Glomerular endothelial cell (primary cell): ENCODE measurements at regions not wholly inside any gene's neighbourhood (a gene's known extent, or its start where the extent isn't known, plus 50 kb on each side); places are given as distances from the start of the nearest gene placed in this dataset.
"Not testable (repeated sequence)": the region's sequence is repeated elsewhere in the genome, so short reads cannot be mapped to it uniquely, and the experiment has no call there.

ENCODE experiments used
- DNase-seq: peaks from one replicate; pipeline ENCODE4 v3.0.0-alpha.2; 2011; ENCODE audit warnings: low read depth, low spot score; ENCODE audit errors: extremely low read depth

DNA sequence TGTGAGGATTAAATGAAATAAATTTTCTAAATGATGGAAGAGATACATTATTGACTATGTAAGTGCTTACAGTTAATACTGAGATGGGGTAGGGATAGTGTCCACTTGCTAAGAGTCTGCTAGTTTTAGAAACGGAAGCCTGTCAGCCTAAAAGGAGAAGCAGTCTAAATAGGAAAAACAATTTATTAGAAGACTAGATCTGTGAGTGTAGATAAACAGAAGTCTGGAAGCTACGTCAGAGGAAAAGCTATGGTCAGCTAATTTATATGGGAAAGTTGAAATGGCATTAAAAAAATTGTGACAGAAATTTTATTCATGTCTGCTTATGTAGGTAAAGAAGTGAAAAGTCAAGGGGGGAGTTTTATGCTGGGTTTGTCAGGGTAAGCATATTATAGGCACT, 1338.4 kb upstream of the CHAC2 start:
- DNase-seq: no peak

GRCh38 chr2:52428224-52428623, 1339.4 kb upstream of the CHAC2 start:
- DNase-seq: no peak

DNA sequence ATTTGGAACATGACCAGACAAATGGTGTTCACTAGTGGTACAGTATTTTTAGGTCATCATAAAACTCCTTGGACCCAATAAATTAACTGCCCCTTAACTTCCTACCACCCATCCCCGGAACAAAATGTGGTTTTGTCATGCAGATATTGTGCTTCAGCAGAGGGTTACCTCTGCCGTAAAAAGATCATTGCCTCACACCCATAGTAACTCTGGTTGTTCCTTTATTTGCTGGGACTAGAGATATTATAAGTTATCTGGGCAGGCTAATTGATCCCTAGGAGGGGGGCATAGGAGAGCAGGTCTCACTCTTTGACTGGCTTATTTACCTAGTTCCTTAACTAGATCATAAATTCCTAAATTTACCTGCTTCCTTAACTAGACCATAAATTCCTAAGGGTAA, 1343.9 kb upstream of the CHAC2 start:
- DNase-seq: no peak

DNA sequence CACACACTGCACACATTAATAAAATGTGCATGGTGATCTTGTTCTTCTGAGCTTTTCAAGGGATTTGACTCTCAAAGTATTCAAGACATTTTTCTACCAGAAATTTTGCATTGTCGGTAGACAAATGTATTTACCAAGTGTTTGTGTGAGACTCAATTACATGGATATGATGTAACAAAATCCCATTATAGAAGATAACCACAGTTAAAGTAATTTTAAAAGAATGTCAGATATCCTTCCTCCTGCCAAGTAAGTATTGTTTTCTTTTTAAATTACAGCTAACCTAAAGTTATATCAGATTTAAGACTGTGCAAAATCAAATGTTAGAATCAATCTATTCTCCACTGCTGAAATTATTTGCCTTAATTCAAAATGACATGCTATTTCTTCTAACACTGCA, 1344.5 kb upstream of the CHAC2 start:
- no peak for DNase-seq

DNA sequence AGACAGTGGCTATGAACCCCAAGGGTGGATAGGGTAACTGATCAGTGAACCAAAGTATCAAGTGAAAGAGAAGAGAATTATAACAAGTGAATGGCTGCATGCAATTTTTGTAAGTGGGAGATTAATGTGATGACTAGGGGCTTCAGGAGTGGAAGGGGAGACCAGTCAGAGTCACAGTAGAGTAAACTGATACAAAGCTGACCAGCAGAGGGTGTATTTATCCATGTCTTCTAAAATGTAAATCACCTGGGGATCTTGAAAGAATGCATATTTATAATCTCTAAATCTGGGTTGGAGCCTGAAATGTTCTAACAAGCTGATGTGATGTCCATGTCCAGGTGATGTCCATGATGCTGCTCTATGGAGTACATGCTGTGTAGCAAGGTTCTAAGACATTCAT, 1351.3 kb upstream of the CHAC2 start:
- no peak for DNase-seq

GRCh38 chr2:52414561-52415295, 1352.9 kb upstream of the CHAC2 start:
- DNase-seq: no peak

GRCh38 chr2:52409308-52410118, 1358.1 kb upstream of the CHAC2 start:
- DNase-seq: not testable (repeated sequence)

DNA sequence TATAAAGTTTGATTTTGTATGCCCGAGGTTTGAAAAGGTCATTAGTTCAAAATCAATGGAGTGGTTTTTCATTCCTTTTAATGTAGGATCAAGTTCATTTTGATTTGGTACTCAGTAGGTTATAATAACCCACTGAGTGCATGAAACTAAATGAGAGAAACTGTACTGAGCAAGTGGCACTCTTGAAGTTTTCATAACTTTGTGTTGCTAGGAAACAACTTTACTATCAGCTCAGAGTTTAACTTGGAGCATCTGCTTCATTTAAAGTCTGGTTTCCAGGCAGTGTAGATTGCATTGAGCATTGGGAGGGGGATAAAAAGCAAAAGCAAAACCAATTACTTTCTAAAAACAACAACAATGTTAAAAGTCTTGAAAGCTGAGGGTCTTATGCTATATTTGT, 1361.6 kb upstream of the CHAC2 start:
- no peak for DNase-seq

- no peak for DNase-seq
Observed at GRCh38 chr2:52404866-52405265, 1362.7 kb upstream of the CHAC2 start.

- no peak for DNase-seq
Observed at GRCh38 chr2:52404046-52404445, 1363.6 kb upstream of the CHAC2 start.

- no peak for DNase-seq
Observed at GRCh38 chr2:52402128-52402527, 1365.5 kb upstream of the CHAC2 start.

DNA sequence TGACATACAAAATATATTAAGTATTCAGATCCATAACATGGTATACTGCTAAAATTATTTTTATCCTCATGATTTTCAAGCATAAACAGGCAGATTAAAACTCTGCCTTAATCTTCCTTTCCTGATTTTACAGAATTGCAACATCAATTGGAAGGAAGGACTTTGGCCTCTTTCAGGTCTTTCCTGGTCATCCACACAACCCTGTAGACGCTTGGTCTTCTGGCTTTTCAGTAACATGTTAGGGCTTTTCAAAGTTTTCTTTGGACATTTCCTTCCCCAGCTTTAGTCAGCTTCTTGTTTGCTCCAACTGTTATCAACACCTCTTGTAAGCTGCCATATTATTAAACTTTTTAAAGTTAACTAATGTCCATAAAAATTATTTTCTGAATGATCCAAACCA, 1364.9 kb upstream of the NRXN1 start:
- no peak for DNase-seq

- DNase-seq: no peak
Observed at GRCh38 chr2:52395912-52396311, 1364.0 kb upstream of the NRXN1 start.

DNA sequence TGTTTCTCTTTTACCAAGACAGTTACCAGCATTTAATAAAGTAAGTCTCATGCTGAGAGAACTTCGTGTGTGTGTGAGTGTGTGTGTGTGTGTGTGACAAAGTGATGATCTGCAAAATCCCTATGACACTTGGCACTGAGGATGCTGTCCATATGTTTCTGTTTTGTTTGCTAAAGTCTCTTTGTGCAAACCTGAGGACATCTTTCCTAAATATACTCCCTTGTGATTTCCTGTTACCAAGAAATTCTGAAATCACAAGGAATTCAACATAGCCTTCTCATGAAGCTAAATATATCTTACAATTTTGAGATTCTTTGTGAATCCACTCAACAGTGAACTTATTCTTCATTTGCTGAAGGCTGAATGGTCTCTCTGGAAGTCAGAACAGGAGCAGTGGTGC, 1359.7 kb upstream of the NRXN1 start:
- no peak for DNase-seq

DNA sequence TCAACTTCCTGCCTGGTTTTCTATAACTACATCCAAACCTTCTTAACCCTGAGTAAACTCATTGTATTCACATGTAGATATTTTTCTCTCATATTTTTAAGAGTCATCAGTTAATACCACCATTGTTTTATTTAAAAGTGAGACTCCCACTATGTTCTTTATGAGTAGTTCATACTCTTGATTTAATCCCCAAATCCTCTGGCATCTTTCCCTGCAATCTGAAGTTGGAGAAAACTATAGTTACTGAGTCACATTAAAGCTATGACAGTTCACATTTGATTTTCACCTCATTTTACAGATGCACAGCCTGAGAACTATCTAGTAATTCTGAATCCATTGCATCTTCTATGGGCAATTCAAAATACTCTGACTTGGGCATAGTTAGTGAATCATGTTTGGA, 1358.7 kb upstream of the NRXN1 start:
- no peak for DNase-seq

DNA sequence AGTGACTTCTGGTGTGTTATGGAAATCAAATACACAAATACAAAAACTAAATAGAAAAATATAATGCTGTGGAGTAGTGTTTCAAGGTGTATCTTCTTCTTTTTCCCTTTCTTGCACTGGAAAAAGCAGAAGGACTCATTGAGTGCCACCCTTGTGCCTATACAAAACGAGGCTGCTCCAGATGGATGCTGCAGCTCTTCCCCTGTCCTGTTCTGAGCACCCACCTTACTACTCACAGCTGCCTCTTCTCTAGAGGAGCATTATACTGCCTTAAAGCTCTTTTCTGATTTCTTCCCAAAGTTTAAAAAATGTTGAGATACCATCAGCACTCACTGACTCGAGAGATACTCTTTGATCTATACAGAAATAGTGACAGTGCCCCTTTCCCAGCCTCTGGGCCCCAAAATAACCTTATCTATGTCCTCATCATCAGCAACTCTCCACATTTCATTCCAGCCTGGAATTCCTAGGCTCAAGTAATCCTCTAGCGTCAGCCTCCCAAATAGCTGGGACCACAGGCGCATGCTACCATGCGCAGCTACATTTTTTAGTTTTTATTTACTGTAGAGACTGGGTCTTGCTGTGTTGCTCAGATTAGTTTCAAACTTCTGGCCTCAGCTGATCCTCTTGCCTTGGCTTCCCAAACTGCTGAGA, 1356.1 kb upstream of the NRXN1 start:
- no peak for DNase-seq

- DNase-seq: no peak
Observed at GRCh38 chr2:52386433-52387030, 1354.6 kb upstream of the NRXN1 start.

DNA sequence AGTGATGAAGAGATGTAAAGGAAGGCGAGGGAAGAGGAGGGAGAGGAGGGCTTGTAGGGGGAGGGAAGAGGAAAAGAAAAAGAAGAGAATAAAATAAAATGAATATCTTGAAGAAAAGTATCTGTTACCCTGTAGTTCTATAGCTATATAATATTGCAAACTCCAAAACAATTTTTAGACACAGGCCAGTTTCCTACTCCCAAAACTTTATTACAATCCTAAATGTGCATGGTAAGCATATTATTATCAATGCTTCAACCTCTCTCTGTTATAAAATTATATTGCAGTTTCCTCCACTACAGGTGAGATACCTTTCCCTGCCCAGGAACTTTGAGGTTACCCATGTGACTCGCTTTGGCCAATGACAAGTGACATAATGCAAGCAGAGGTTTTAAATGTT, 1351.6 kb upstream of the NRXN1 start:
- no peak for DNase-seq

GRCh38 chr2:52369178-52369577, 1337.2 kb upstream of the NRXN1 start:
- DNase-seq: no peak

- DNase-seq: no peak
Observed at GRCh38 chr2:52368141-52368540, 1336.2 kb upstream of the NRXN1 start.

- no peak for DNase-seq
Observed at GRCh38 chr2:52365946-52366345, 1334.0 kb upstream of the NRXN1 start.
